ENCODE measurements at regions not wholly inside any gene's neighbourhood (a gene's known extent, or its start where the extent isn't known, plus 50 kb on each side); places are given as distances from the start of the nearest gene placed in this dataset.

- H3K79me2 ChIP-seq (ENCODE audit: control insufficient read depth, insufficient read depth, low read length) = no peaks in the 10 kb centered on the region
- H3K27ac ChIP-seq (ENCODE audit: control insufficient read depth, insufficient read depth) = no peak overlapping the region
- H3K9ac ChIP-seq (ENCODE audit: control insufficient read depth, insufficient read depth, low read length) = no peak overlapping the region
- no peaks in the 10 kb centered on the region for H3K9me3 ChIP-seq (replicated peaks; ENCODE audit: control insufficient read depth, insufficient read depth, low read length)
- POLR2A ChIA-PET = no interaction called here
- in situ Hi-C loops (cut with MboI) = no loop called here
- RAD21 ChIA-PET (ENCODE audit: unreplicated experiment) = no interaction called here
- ATAC-seq (no peak), FAIRE-seq (no peak), DNase-seq (ENCODE audit: low read depth, low spot score) (no peak)
- BruUV-seq (replicated peaks) = no TSS peak
- no peaks in the 10 kb centered on the region for H3K4me1 ChIP-seq (ENCODE audit: control insufficient read depth, insufficient read depth, low read length)
- no peak overlapping the region for H2AFZ ChIP-seq (ENCODE audit: control insufficient read depth, low read depth, low read length)
- H3K4me2 ChIP-seq (ENCODE audit: control insufficient read depth, insufficient read depth) = no peak overlapping the region
- CTCF ChIA-PET = no interaction called here
- H3K4me3 ChIP-seq = no peak overlapping the region
- H3K27me3 ChIP-seq (replicated peaks in 1 of 2; ENCODE audit: control insufficient read depth in 2 of 2, insufficient read depth in 2 of 2, low read length in 1 of 2) = no peaks in the 10 kb centered on the region
- intact Hi-C loops (cut with micrococcal nuclease; ENCODE audit: unreplicated experiment) = no loop called here
- no peaks in the 10 kb centered on the region for H4K20me1 ChIP-seq (ENCODE audit: control insufficient read depth, insufficient read depth)
- H3K36me3 ChIP-seq (ENCODE audit: control insufficient read depth in 2 of 2, insufficient read depth in 2 of 2, low read length in 1 of 2) = no peaks in the 10 kb centered on the region
- 32% methylated on average over 2 of the region's 2 CpGs for WGBS (ENCODE audit: insufficient coverage, insufficient replicate concordance, low lambda C conversion rate, missing lambda C conversion rate)
- SMC1A ChIA-PET (ENCODE audit: uncharacterized antibody, unreplicated experiment) = no interaction called here
- TF ChIP-seq CHD4 (IDR thresholded peaks at IDR 0.05) = no peak
- TF ChIP-seq NFYB (IDR thresholded peaks at IDR 0.05; ENCODE audit: insufficient read depth, low read depth, low read length) = no peak
- no peak for TF ChIP-seq CBX5 (IDR thresholded peaks at IDR 0.05; ENCODE audit: low read depth)
- no peak for TF ChIP-seq SRF (IDR thresholded peaks at IDR 0.05; ENCODE audit: low read depth in 2 of 2, low read length in 2 of 2)
- TF ChIP-seq BHLHE40 (IDR thresholded peaks at IDR 0.05; ENCODE audit: borderline replicate concordance in 1 of 2, low read depth in 2 of 2, low read length in 1 of 2) = no peak
- TF ChIP-seq WRNIP1 (IDR thresholded peaks at IDR 0.05; ENCODE audit: borderline replicate concordance, low read depth, low read length) = no peak
- no peak for TF ChIP-seq LARP7 (IDR thresholded peaks at IDR 0.05)
- TF ChIP-seq CEBPB (IDR thresholded peaks at IDR 0.05; ENCODE audit: borderline replicate concordance in 1 of 2, low read depth in 2 of 2, low read length in 2 of 2) = no peak
- TF ChIP-seq EED (IDR thresholded peaks at IDR 0.05; ENCODE audit: low read depth) = no peak
Measured at GRCh38 chr1:193799371-193799770, 613.0 kb upstream of the B3GALT2 start.

DNA sequence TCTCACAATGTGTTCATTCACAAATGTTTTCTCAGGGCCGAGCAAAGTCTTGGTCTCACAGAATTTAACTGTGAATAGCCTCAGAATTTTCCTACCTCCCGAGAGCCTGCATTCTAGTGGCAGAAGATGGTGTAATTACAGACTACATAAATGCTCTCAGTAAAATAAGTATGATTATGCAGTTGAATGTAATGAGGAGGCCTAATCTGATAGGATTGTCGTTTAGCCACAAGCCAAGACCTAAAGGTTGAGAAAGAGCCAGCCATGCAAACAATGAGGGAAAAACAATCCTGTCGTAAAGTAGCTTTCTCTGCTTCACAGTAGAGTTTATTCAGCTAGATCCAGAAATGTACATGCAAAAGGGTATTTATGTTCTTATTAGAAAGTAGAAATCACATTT is 607.8 kb upstream of the B3GALT2 start:
- Histone ChIP-seq H3K27ac (ENCODE audit: control insufficient read depth, insufficient read depth) (no peak overlapping the region), H3K9ac (ENCODE audit: control insufficient read depth, insufficient read depth, low read length) (no peak overlapping the region), H3K27me3 (replicated peaks in 1 of 2; ENCODE audit: control insufficient read depth in 2 of 2, insufficient read depth in 2 of 2, low read length in 1 of 2) (no peaks in the 10 kb centered on the region), H3K4me3 (no peak overlapping the region), H3K79me2 (ENCODE audit: control insufficient read depth, insufficient read depth, low read length) (no peaks in the 10 kb centered on the region), H2AFZ (ENCODE audit: control insufficient read depth, low read depth, low read length) (no peak overlapping the region), H3K36me3 (ENCODE audit: control insufficient read depth in 2 of 2, insufficient read depth in 2 of 2, low read length in 1 of 2) (no peaks in the 10 kb centered on the region), H3K9me3 (replicated peaks; ENCODE audit: control insufficient read depth, insufficient read depth, low read length) (no peaks in the 10 kb centered on the region), H4K20me1 (ENCODE audit: control insufficient read depth, insufficient read depth) (no peaks in the 10 kb centered on the region), H3K4me2 (ENCODE audit: control insufficient read depth, insufficient read depth) (no peak overlapping the region), H3K4me1 (ENCODE audit: control insufficient read depth, insufficient read depth, low read length) (no peaks in the 10 kb centered on the region)
- WGBS (ENCODE audit: insufficient coverage, insufficient replicate concordance, low lambda C conversion rate, missing lambda C conversion rate) = 31% methylated on average over 4 of the region's 4 CpGs
- ATAC-seq (no peak), FAIRE-seq (no peak), DNase-seq (ENCODE audit: low read depth, low spot score) (no peak)
- intact Hi-C loops (cut with micrococcal nuclease; ENCODE audit: unreplicated experiment) = no loop called here
- SMC1A ChIA-PET (ENCODE audit: uncharacterized antibody, unreplicated experiment) = no interaction called here
- in situ Hi-C loops (cut with MboI) = no loop called here
- CTCF ChIA-PET = no interaction called here
- RAD21 ChIA-PET (ENCODE audit: unreplicated experiment) = no interaction called here
- POLR2A ChIA-PET = no interaction called here
- BruUV-seq (replicated peaks) = no TSS peak
- TF ChIP-seq TAF1 (IDR thresholded peaks at IDR 0.05; ENCODE audit: borderline replicate concordance, low read depth, low read length) (no peak), IRF5 (IDR thresholded peaks at IDR 0.05; ENCODE audit: borderline replicate concordance) (no peak), STAT3 (IDR thresholded peaks at IDR 0.05; ENCODE audit: low read depth, low read length) (no peak), MTA2 (IDR thresholded peaks at IDR 0.05; ENCODE audit: low read depth) (no peak), IRF4 (IDR thresholded peaks at IDR 0.05; ENCODE audit: low read depth, low read length) (no peak), ASH2L (IDR thresholded peaks at IDR 0.05; ENCODE audit: borderline replicate concordance, low read depth) (no peak), RUNX3 (IDR thresholded peaks at IDR 0.05; ENCODE audit: low read length) (no peak), ETV6 (conservative IDR thresholded peaks at IDR 0.05 in 1 of 2, IDR thresholded peaks at IDR 0.05 in 1 of 2; ENCODE audit: borderline replicate concordance in 1 of 2, low read depth in 1 of 2) (no peak), CEBPB (IDR thresholded peaks at IDR 0.05; ENCODE audit: borderline replicate concordance in 1 of 2, low read depth in 2 of 2, low read length in 2 of 2) (no peak)
